HEK293 (cell line): ENCODE measurements at regions not wholly inside any gene's neighbourhood (a gene's known extent, or its start where the extent isn't known, plus 50 kb on each side); places are given as distances from the start of the nearest gene placed in this dataset.

Experiments used
- TCF7L2 ChIP-seq: IDR thresholded peaks from 2 replicates; pipeline ENCODE4 v1.6.1; 2011; ENCODE audit warnings: low read depth, mild to moderate bottlenecking, inconsistent platforms, low read length, moderate library complexity, borderline replicate concordance
- TF ChIP-seq, protein P1 (sequence below): sonication (generic); formaldehyde crosslinking; IDR thresholded peaks from 2 replicates; pipeline ENCODE4 v1.8.1; 2022; ENCODE audit warnings: mild to moderate bottlenecking, moderate library complexity, missing genetic modification reagents

GRCh38 chr2:175539122-175539521, 357.6 kb upstream of the ATP5MC3 start:
- TF ChIP-seq, protein P1, sequence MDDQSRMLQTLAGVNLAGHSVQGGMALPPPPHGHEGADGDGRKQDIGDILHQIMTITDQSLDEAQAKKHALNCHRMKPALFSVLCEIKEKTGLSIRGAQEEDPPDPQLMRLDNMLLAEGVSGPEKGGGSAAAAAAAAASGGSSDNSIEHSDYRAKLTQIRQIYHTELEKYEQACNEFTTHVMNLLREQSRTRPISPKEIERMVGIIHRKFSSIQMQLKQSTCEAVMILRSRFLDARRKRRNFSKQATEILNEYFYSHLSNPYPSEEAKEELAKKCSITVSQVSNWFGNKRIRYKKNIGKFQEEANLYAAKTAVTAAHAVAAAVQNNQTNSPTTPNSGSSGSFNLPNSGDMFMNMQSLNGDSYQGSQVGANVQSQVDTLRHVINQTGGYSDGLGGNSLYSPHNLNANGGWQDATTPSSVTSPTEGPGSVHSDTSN (CRISPR knock-in tag): no peak
- no peak for TF ChIP-seq TCF7L2
